Breast epithelium (tissue), 4 donors: ENCODE measurements at regions not wholly inside any gene's neighbourhood (a gene's known extent, or its start where the extent isn't known, plus 50 kb on each side); places are given as distances from the start of the nearest gene placed in this dataset.

Experiments used
- DNase-seq, 2 donors: peaks; one replicate each; pipeline ENCODE4 v3.0.0-alpha.2; 2019; ENCODE audit warnings: low spot score in 2 of 2
- H3K27ac ChIP-seq, 2 donors: fragments of 200-600 bp; sonication (generic) in 1 of 2; one replicate each; pipeline ENCODE4 v1.5.1; 2016 to 2019; ENCODE audit warnings: mild to moderate bottlenecking in 1 of 2
- H3K27me3 ChIP-seq, 2 donors: fragments of 200-600 bp; sonication (generic) in 1 of 2; one replicate each; pipeline versions ENCODE4 v1.5.1 to v1.6.0; 2017 to 2019; ENCODE audit warnings: control low read depth in 1 of 2, mild to moderate bottlenecking in 1 of 2
- H3K36me3 ChIP-seq: fragments of 200-600 bp; one replicate; pipeline ENCODE4 v1.5.1; 2019
- H3K4me1 ChIP-seq, 2 donors: fragments of 200-600 bp; sonication (generic); one replicate each; pipeline ENCODE4 v1.5.1; 2016 to 2019; ENCODE audit warnings: control low read depth in 1 of 2
- H3K4me3 ChIP-seq, 3 donors: fragments of 200-600 bp; sonication (generic); 1 replicate in 2 of 3; 2 replicates in 1 of 3; pipeline ENCODE4 v1.5.1; 2016 to 2019; ENCODE audit warnings: mild to moderate bottlenecking in 3 of 3, moderate library complexity in 2 of 3
- H3K9me3 ChIP-seq, 2 donors: fragments of 200-600 bp; sonication (generic) in 1 of 2; one replicate each; pipeline ENCODE4 v1.5.1; 2016 to 2019; ENCODE audit warnings: control low read depth in 1 of 2
- POLR2A ChIP-seq: fragments of 450-650 bp; IDR thresholded peaks from one replicate; pipeline ENCODE4 v1.6.1; 2016; ENCODE audit warnings: antibody characterized with exemption, mild to moderate bottlenecking, moderate library complexity
- POLR2AphosphoS5 ChIP-seq, 3 donors: sonication (generic); formaldehyde crosslinking; IDR thresholded peaks; one replicate each; pipeline ENCODE4 v1.6.1; 2017; ENCODE audit warnings: antibody characterized with exemption in 3 of 3
- intact Hi-C: fragments of 100-400 bp; cut with DNase I; formaldehyde crosslinking; loops from one replicate; pipeline ENCODE4 v1.15.1; 2023; ENCODE audit warnings: low total_unique reads
- TF ChIP-seq, protein P1 (sequence below), 3 donors: fragments of 450-650 bp; IDR thresholded peaks; one replicate each; pipeline ENCODE4 v1.5.1; 2016 to 2017; ENCODE audit warnings: antibody characterized with exemption in 3 of 3, mild to moderate bottlenecking in 3 of 3, moderate library complexity in 3 of 3

DNA sequence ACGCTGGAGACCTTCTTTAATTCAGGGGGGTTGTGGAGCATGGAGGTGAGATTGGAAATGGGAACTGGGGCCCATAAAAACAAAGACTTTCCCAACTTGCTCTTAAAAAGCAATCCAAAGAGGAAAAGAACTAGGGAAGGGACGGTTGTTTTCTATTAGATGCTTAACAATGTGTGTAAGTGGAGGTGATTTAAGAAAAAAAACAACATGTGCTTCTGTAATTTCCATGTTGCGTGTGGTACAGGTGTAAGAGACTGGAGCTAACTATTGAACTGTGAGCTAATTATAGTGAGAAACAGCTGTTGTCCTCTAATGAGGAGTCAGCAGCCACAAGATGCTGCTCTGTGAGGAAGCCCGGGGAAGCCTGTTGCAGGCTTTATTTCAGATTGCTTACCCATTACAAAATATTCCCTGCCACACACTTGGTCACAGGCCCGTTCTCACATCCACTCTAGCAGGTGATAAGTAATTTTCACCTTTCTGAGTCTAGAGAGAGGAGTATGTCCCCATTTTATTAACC lies 280.6 kb upstream of the PARD3B start:
- H3K9me3 ChIP-seq: no peaks in the 10 kb centered on the region
- no peak for DNase-seq
- H3K27ac ChIP-seq: no peak overlapping the region
- no peaks in the 10 kb centered on the region for H3K27me3 ChIP-seq
- no peaks in the 10 kb centered on the region for H3K4me1 ChIP-seq
- TF ChIP-seq, protein P1, sequence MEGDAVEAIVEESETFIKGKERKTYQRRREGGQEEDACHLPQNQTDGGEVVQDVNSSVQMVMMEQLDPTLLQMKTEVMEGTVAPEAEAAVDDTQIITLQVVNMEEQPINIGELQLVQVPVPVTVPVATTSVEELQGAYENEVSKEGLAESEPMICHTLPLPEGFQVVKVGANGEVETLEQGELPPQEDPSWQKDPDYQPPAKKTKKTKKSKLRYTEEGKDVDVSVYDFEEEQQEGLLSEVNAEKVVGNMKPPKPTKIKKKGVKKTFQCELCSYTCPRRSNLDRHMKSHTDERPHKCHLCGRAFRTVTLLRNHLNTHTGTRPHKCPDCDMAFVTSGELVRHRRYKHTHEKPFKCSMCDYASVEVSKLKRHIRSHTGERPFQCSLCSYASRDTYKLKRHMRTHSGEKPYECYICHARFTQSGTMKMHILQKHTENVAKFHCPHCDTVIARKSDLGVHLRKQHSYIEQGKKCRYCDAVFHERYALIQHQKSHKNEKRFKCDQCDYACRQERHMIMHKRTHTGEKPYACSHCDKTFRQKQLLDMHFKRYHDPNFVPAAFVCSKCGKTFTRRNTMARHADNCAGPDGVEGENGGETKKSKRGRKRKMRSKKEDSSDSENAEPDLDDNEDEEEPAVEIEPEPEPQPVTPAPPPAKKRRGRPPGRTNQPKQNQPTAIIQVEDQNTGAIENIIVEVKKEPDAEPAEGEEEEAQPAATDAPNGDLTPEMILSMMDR (IDR thresholded peaks at IDR 0.05): no peak
- TF ChIP-seq POLR2AphosphoS5 (IDR thresholded peaks at IDR 0.05): no peak
- TF ChIP-seq POLR2A: no peak
- intact Hi-C loops: no loop called here
- H3K36me3 ChIP-seq: no peaks in the 10 kb centered on the region
- H3K4me3 ChIP-seq: no peak overlapping the region

DNA sequence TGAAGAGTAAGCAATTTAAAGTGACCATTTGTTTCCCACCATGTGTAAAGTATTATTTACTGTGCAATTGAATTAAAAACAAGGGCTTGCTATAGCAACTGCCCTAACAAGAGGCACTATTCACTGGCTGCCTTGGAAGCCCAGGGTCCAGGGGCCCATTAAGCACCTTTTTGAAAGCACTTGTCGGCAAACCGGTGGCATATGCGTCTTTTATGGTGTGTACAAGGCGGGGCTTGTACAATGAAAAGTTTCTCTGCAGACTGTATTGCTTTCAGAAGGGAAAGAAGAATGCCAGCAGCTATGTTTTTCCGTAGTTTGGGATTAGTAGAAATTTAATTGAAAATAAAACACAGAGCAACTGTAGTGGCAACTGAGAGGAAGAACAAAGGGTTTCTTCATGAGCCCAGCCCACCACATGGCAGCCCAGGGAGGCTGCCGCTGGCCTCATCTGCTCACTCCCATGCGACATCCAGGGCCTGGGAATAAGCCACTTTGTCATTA lies 279.5 kb upstream of the PARD3B start:
- intact Hi-C loops: no loop called here

DNA sequence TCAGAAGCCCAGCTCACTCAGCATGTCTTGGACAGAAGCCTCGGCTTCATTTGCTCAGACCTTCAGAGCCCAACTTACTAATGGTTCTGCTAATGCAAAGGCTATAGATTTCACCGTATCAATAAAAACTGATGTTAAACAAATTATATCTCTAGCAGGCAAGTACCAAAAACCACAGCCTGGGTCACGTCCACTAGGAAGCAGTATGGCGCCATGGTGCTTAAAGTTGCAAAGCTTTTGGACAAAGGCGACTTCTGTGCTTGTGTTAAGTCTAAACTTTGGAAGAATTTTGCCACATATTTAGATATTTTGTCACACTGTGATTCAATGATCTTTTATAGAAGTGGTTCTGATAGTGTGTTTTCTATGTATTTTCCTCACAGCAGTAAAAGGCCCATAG lies 276.8 kb upstream of the PARD3B start:
- Histone ChIP-seq H3K4me3 (no peak overlapping the region), H3K27me3 (no peaks in the 10 kb centered on the region), H3K27ac (no peak overlapping the region), H3K9me3 (no peaks in the 10 kb centered on the region), H3K36me3 (no peaks in the 10 kb centered on the region), H3K4me1 (no peaks in the 10 kb centered on the region)
- intact Hi-C loops: no loop called here
- no peak for DNase-seq
- TF ChIP-seq POLR2AphosphoS5 (IDR thresholded peaks at IDR 0.05) (no peak), POLR2A (no peak)

More for the DNA sequence above, 279.5 kb upstream of the PARD3B start:
- TF ChIP-seq, protein P1 (IDR thresholded peaks at IDR 0.05): no peak
- TF ChIP-seq POLR2AphosphoS5 (IDR thresholded peaks at IDR 0.05) (no peak), POLR2A (no peak)
- no peak for DNase-seq
- no peaks in the 10 kb centered on the region for H3K9me3 ChIP-seq
- no peak overlapping the region for H3K4me3 ChIP-seq
- no peaks in the 10 kb centered on the region for H3K36me3 ChIP-seq
- H3K27me3 ChIP-seq: no peaks in the 10 kb centered on the region
- no peaks in the 10 kb centered on the region for H3K4me1 ChIP-seq
- no peak overlapping the region for H3K27ac ChIP-seq

DNA sequence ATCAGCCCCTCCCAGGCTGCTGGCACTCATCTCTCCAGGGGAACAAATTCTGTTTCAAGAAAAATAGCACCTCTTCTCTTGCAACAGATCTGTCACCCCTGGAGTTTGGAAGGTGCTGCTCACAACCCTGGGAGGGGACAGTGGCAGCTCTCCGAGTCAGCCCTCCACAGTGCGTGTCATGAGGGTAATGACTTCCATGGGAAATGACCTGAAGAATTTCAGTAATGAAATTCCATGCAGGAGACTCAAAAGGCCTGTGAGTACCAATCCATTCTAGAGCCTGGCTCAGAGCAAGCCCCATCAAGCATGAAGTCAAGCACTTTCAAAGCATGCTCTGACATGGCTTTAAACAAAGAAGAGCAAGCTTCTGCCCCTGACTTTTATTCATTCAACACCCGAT lies 276.3 kb upstream of the PARD3B start:
- Histone ChIP-seq H3K27ac (no peak overlapping the region), H3K4me1 (no peaks in the 10 kb centered on the region), H3K4me3 (no peak overlapping the region), H3K36me3 (no peaks in the 10 kb centered on the region), H3K27me3 (no peaks in the 10 kb centered on the region), H3K9me3 (no peaks in the 10 kb centered on the region)
- intact Hi-C loops: no loop called here
- no peak for DNase-seq
- TF ChIP-seq POLR2A (no peak), POLR2AphosphoS5 (IDR thresholded peaks at IDR 0.05) (no peak)
- TF ChIP-seq, protein P1 (IDR thresholded peaks at IDR 0.05): no peak

DNA sequence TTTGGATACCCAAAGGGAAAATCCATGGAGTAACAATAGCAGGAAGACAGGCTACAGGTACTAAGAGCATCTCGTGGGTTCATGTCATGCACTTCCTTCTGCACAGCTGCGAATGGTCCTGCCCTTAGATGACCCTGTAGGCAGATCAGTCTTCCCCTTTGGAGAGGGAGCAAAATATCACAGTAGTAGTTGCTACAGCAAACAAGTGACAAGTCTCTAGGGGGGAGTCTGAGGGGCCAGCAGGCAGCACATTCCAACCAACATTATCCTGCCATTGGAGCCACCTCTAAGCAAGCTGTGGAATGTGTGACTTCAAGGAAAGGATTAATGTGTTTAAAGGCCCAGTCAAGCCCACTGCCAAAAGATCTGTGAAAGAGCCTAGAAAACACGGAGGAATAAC lies 273.2 kb upstream of the PARD3B start:
- DNase-seq: no peak
- H3K27me3 ChIP-seq: no peaks in the 10 kb centered on the region
- no peak overlapping the region for H3K4me3 ChIP-seq
- H3K36me3 ChIP-seq: no peaks in the 10 kb centered on the region
- H3K27ac ChIP-seq: no peak overlapping the region
- H3K9me3 ChIP-seq: no peaks in the 10 kb centered on the region
- no peaks in the 10 kb centered on the region for H3K4me1 ChIP-seq
- TF ChIP-seq POLR2A: no peak
- TF ChIP-seq POLR2AphosphoS5 (IDR thresholded peaks at IDR 0.05): no peak
- TF ChIP-seq, protein P1 (IDR thresholded peaks at IDR 0.05): no peak
- intact Hi-C loops: no loop called here
